Brain microvascular endothelial cell (primary cell): ENCODE measurements at regions not wholly inside any gene's neighbourhood (a gene's known extent, or its start where the extent isn't known, plus 50 kb on each side); places are given as distances from the start of the nearest gene placed in this dataset.

ENCODE experiments used
- DNase-seq: peaks from one replicate; pipeline ENCODE4 v3.0.0-alpha.2; 2020
- H3K27ac ChIP-seq: fragments of 250-450 bp; sonication (Bioruptor Pico); 2 replicates; pipeline ENCODE4 v1.5.1; 2020; ENCODE audit warnings: mild to moderate bottlenecking, moderate library complexity
- H3K27me3 ChIP-seq: fragments of 250-450 bp; sonication (Bioruptor Pico); replicated peaks from 2 replicates; pipeline ENCODE4 v1.5.1; 2020; ENCODE audit warnings: mild to moderate bottlenecking
- H3K36me3 ChIP-seq: fragments of 250-450 bp; sonication (Bioruptor Pico); replicated peaks from 2 replicates; pipeline ENCODE4 v1.5.1; 2020; ENCODE audit warnings: mild to moderate bottlenecking
- H3K4me3 ChIP-seq: 2 replicates; pipeline ENCODE4 v1.5.1; 2011; ENCODE audit warnings: low read depth, mild to moderate bottlenecking, control low read depth, low read length, moderate library complexity
- in situ Hi-C: cut with HindIII; loops from 2 replicates; pipeline ENCODE4 v1.10.0; 2017; ENCODE audit warnings: low sequenced_read_pairs, low pct_ligation_motif_present
- TF ChIP-seq, protein P1 (sequence below): IDR thresholded peaks from 2 replicates; pipeline ENCODE4 v1.5.1; 2011; ENCODE audit warnings: low read depth, mild to moderate bottlenecking, moderate library complexity, low read length, control low read depth, inconsistent platforms; ENCODE audit errors: missing control alignments

DNA sequence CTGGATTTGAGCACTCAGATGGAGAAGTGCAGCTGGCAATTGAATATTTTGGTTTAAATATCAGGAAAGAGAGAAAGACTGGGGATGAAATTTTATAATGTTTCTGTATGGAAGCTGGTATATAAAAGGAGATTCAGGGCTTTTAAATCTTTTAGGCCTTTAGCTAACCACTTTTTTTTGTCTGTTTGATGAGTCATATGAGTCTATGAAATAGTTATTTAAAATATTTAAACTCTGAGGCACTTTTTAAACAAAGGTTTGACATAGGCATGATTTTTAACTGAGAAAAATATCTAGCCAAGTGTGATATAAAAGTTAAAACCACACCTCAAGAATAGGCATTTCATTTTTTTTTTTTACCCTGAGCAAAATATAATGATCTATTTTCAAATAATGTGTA lies 944.3 kb downstream of the GATA3 start:
- TF ChIP-seq, protein P1, sequence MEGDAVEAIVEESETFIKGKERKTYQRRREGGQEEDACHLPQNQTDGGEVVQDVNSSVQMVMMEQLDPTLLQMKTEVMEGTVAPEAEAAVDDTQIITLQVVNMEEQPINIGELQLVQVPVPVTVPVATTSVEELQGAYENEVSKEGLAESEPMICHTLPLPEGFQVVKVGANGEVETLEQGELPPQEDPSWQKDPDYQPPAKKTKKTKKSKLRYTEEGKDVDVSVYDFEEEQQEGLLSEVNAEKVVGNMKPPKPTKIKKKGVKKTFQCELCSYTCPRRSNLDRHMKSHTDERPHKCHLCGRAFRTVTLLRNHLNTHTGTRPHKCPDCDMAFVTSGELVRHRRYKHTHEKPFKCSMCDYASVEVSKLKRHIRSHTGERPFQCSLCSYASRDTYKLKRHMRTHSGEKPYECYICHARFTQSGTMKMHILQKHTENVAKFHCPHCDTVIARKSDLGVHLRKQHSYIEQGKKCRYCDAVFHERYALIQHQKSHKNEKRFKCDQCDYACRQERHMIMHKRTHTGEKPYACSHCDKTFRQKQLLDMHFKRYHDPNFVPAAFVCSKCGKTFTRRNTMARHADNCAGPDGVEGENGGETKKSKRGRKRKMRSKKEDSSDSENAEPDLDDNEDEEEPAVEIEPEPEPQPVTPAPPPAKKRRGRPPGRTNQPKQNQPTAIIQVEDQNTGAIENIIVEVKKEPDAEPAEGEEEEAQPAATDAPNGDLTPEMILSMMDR: no peak
- no peak for DNase-seq
- H3K4me3 ChIP-seq: no peak overlapping the region
- no peak overlapping the region for H3K27ac ChIP-seq
- in situ Hi-C loops: no loop called here
- no peaks in the 10 kb centered on the region for H3K27me3 ChIP-seq
- H3K36me3 ChIP-seq: no peaks in the 10 kb centered on the region

DNA sequence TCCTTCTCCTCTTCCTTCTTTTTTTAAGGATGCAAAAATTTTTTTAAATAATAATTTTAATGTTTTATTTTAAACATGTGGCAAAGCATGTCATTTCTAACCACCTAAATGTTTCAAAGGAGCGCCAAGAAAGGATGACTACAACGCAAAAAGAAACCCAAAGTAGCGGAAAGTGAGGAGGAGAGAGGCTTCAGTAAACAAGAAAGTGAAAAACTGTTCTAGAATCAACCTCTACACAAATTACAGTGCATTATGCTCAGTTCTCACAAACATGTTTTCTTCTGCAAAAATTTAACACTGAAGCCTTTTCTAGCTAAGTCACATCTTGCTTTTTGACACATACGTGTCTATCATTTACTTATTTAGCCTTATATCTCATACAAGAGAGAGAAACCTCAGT lies 948.6 kb downstream of the GATA3 start:
- DNase-seq: no peak
- H3K4me3 ChIP-seq: no peak overlapping the region
- H3K27me3 ChIP-seq: no peaks in the 10 kb centered on the region
- H3K36me3 ChIP-seq: no peaks in the 10 kb centered on the region
- TF ChIP-seq, protein P1: no peak
- H3K27ac ChIP-seq: no peak overlapping the region
- in situ Hi-C loops: no loop called here

DNA sequence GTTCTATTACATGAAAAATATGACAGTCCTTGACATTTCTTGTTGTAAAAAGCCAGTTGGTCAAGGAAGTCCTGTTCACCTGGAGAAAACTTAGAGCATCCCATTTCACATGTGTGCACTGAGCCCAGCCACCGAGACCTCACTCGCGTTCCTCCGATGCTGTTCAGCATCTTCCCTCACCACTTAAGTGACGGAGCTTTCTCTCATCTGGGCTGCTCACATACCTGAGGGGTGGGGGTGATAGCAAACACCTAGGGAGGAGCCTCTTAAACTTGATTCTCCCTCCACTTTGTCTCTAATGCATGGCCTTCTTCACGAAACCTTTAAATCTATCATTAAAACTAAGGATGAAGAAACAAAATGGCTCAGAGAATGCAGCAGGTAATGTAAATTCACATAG lies 950.2 kb downstream of the GATA3 start:
- Histone ChIP-seq H3K4me3 (no peak overlapping the region), H3K36me3 (no peaks in the 10 kb centered on the region), H3K27me3 (no peaks in the 10 kb centered on the region), H3K27ac (no peak overlapping the region)
- TF ChIP-seq, protein P1: no peak
- in situ Hi-C loops: no loop called here
- no peak for DNase-seq

DNA sequence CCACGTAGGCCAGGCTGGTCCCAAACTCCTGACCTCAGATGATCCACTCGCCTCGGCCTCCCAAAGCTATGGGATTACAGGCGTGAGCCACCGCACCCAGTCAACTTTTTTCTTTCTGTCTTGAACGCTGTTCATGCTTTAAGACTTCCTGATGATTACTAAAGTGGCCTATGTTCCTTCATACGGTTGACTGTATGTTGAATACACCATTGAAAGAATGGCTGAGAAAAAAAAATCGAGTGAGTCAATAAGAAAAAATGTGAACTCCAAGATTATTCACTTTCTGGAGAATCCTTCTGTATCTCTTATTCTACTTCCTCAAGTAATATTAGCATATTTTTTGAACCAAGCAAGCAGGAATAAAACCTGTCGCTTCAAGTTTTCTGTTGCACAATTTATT lies 955.0 kb downstream of the GATA3 start:
- H3K27ac ChIP-seq: no peak overlapping the region
- H3K4me3 ChIP-seq: no peak overlapping the region
- in situ Hi-C loops: no loop called here
- TF ChIP-seq, protein P1: no peak
- no peak for DNase-seq
- H3K27me3 ChIP-seq: no peaks in the 10 kb centered on the region
- H3K36me3 ChIP-seq: no peaks in the 10 kb centered on the region

DNA sequence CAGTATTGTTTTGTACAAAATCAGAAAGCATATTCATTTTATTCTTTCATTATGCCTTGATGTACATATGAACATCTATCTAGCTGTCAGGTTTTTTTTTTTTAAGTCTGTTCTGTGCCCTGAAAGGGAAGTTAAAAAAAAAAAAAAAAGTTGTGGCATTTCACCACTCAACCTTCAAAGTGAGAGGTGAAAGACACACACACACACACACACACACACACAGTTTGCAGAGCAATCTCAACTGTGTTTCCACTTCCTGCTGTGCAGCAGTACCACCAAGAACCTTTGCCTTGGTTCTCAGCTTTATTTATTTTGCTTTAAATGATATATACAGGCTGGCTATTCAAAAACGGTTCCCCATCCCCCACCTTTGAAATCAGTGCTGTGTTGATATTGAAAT lies 955.6 kb downstream of the GATA3 start:
- no peak for DNase-seq
- TF ChIP-seq, protein P1: no peak
- no peak overlapping the region for H3K4me3 ChIP-seq
- no peaks in the 10 kb centered on the region for H3K27me3 ChIP-seq
- in situ Hi-C loops: no loop called here
- H3K27ac ChIP-seq: no peak overlapping the region
- H3K36me3 ChIP-seq: no peaks in the 10 kb centered on the region

DNA sequence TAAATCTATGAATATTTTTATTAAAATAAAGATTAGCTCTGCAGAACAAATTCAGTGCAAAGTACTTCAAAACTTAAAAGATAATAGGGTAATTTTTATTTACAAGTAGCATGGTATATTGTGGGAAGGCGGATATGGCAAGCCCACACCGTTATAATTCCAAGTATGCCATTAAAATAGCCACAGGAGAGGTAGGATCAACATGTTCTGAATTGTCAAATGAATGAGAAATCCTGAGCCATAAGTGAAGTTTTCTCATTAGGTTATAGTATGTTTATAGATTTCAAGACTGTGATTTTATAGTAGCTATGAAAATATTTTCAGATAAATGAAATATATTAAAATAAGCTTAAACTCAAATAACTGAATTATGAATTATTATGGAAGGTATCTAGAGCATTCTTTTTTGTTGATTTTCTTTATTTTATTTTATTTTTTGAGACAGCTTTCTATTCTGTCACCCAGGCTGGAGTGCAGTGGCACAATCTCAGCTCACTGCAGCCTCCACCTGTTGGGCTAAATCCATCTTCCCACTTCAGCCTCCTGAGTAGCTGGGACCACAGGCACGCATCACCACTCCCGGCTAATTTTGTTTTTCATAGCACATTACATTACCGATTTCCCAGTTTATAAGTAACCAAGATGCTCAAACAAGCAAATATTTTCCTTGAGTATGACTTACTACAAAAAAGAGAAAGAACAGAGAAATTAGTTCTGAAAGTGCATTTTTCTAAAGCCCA lies 956.6 kb downstream of the GATA3 start:
- Histone ChIP-seq H3K27ac (no peak overlapping the region), H3K36me3 (no peaks in the 10 kb centered on the region), H3K27me3 (no peaks in the 10 kb centered on the region), H3K4me3 (no peak overlapping the region)
- DNase-seq: no peak
- TF ChIP-seq, protein P1: no peak
- in situ Hi-C loops: no loop called here
